ENCODE measurements at regions not wholly inside any gene's neighbourhood (a gene's known extent, or its start where the extent isn't known, plus 50 kb on each side); places are given as distances from the start of the nearest gene placed in this dataset.

DNA sequence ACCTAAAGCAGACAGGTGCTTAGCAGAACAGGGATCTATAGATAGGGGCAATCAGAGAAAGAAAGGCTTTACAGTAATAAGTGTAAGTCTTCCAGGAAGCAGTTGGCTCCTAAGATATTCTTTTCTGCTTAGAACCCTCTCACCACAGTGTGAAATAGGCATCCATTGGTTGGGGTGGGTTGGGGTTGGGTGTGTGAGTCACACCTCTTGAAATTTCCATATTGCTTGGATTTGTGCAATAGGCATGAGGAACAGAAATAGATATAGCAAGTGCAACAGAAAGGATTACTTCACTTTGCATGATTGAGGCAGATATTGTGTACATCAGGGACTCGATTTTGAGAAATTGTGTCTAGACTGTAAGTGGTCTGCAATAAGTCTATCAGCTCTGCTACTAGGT, 200.1 kb upstream of the GAP43 start:
- TF ChIP-seq, protein P1, sequence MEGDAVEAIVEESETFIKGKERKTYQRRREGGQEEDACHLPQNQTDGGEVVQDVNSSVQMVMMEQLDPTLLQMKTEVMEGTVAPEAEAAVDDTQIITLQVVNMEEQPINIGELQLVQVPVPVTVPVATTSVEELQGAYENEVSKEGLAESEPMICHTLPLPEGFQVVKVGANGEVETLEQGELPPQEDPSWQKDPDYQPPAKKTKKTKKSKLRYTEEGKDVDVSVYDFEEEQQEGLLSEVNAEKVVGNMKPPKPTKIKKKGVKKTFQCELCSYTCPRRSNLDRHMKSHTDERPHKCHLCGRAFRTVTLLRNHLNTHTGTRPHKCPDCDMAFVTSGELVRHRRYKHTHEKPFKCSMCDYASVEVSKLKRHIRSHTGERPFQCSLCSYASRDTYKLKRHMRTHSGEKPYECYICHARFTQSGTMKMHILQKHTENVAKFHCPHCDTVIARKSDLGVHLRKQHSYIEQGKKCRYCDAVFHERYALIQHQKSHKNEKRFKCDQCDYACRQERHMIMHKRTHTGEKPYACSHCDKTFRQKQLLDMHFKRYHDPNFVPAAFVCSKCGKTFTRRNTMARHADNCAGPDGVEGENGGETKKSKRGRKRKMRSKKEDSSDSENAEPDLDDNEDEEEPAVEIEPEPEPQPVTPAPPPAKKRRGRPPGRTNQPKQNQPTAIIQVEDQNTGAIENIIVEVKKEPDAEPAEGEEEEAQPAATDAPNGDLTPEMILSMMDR (conservative IDR thresholded peaks at IDR 0.05; ENCODE audit: low read depth, low read length), result no peak
- no peak overlapping the region for H3K4me3 ChIP-seq (ENCODE audit: low read depth, low read length)
- DNase-seq (ENCODE audit: low read depth), result peak; percentile 16

DNA sequence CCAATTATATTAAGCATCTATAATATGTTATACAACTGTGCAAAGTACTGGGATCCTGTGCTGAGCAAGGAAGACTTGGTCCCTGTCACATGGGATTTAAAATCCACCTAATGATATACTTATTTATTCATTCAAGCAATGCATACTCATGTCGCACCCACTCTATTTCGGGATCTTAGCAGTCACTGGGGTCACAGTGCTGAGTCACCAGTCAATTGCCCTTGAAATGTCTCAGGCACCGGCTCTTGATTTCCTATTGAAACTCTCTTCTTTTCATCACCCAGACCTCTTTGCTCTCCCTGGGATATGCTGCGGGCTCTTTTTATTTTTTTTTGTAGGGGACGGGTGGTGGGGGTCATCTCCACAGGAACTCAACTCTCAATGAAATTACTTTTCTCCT, 194.5 kb upstream of the GAP43 start:
- TF ChIP-seq, protein P1 (conservative IDR thresholded peaks at IDR 0.05; ENCODE audit: low read depth, low read length), result no peak
- no peak overlapping the region for H3K4me3 ChIP-seq (ENCODE audit: low read depth, low read length)
- DNase-seq (ENCODE audit: low read depth), result peak; percentile 16

DNA sequence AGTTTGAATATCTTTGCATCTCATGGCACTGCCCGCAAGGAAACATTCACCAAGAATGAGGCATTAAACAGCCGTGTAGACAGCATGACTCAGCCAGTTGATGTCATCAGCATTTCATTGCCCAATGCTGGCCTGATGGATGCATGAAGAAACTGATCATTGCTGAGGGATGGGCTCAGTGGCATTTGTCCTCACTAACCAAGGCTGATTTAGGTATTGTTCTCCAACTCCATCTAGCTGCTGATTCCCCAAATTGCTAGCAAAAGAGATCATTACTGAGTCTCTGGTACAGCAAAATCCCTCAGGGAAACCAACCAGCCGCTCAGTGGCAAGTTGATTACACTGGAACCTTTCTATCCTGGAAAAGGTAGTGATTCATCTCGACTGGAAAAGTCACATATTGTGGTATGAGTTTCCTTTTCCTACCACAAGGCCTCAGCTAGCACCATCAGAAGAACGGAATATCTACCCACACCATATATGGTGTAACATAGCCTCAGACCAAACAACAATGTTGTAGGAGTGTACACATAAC, 186.5 kb upstream of the GAP43 start:
- H3K4me3 ChIP-seq (ENCODE audit: low read depth, low read length), result no peak overlapping the region
- peak; percentile 94 for DNase-seq (ENCODE audit: low read depth)
- TF ChIP-seq, protein P1 (conservative IDR thresholded peaks at IDR 0.05; ENCODE audit: low read depth, low read length), result peak; percentile 70

DNA sequence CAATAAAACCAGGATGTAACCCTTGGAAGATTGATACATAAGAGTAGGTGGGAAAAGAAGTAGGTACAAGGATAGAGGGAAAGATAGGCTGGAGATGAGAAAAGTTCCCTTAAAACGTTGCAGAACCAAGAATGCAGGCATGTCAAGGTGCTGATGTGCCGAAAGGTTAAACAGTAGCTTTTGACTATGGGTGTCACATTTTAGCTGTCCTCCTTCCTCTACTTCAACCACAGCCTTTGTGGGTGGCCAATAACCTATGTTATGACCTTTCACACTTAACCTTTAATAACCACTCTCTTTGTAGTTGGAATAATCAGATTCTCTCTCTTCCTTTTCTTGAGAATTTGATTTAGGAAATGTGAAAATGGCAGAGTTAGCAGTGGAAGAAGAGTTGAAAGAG, 184.5 kb upstream of the GAP43 start:
- no peak overlapping the region for H3K4me3 ChIP-seq (ENCODE audit: low read depth, low read length)
- no peak for DNase-seq (ENCODE audit: low read depth)
- TF ChIP-seq, protein P1 (conservative IDR thresholded peaks at IDR 0.05; ENCODE audit: low read depth, low read length), result no peak

DNA sequence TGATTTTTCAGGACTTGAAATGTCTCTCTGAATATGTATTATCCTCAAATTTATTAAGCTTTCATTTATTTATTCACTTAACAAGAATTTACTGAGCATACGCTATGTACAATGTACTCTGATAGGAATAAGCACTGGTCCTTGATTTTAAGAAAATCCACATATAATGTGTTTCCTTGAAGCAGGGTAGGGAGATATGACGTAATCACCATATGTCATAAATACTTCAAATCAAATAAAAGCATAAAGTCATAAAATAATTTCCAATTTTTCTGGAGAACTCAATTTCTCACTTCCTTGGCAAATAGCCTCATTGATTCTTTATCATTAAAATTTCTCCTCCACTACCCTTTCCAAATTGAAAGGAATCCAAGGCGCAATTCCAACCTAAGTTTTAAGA, 177.8 kb upstream of the GAP43 start:
- no peak for DNase-seq (ENCODE audit: low read depth)
- no peak overlapping the region for H3K4me3 ChIP-seq (ENCODE audit: low read depth, low read length)
- TF ChIP-seq, protein P1 (conservative IDR thresholded peaks at IDR 0.05; ENCODE audit: low read depth, low read length), result no peak

DNA sequence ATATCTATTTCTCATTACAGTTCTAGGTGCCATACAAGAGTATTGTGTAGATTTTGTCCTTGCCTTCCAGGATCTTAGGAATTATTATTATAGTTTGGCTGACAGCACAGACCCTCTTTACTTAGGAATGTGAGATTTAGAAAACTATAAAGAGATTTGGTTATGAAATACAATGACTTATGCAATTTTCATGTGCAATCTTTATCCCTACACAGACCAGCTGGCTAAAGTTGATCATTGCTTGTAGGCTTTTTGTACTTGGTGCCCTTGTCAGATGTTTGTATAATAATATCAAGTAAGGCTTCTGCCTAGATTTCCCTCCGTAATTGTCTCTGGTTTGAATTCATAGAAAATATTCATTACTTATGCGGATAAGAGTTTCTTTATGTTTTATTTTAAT, 174.5 kb upstream of the GAP43 start:
- TF ChIP-seq, protein P1 (conservative IDR thresholded peaks at IDR 0.05; ENCODE audit: low read depth, low read length), result no peak
- H3K4me3 ChIP-seq (ENCODE audit: low read depth, low read length), result no peak overlapping the region
- DNase-seq (ENCODE audit: low read depth), result peak; percentile 30

DNA sequence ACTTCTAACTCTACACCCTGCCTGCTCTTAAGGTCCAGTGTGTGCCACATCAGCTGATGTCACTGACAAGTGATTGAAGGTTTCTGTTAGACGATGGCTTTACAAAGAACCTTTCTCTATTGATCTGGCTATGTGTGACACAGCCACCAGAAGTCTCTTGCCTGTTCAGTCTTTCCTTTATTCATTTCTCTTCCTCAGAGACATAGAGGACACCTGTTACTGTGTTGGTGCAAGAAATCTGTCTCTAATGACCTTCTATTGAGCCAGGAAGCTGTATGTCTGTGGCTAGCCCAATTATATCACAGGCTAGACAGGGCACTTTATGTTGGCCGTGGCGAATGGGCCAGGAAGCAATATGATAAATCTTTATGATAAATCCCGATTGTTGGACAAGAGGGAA, 173.3 kb upstream of the GAP43 start:
- H3K4me3 ChIP-seq (ENCODE audit: low read depth, low read length), result no peak overlapping the region
- TF ChIP-seq, protein P1 (conservative IDR thresholded peaks at IDR 0.05; ENCODE audit: low read depth, low read length), result no peak
- DNase-seq (ENCODE audit: low read depth), result no peak
